ENCODE measurements at regions not wholly inside any gene's neighbourhood (a gene's known extent, or its start where the extent isn't known, plus 50 kb on each side); places are given as distances from the start of the nearest gene placed in this dataset.
"Not testable (repeated sequence)": the region's sequence is repeated elsewhere in the genome, so short reads cannot be mapped to it uniquely, and the experiment has no call there.

GRCh38 chr17:79560527-79560926 lies 50.3 kb downstream of the RBFOX3 start:
- no peak for DNase-seq (ENCODE audit: low read depth in 3 of 3)

- DNase-seq (ENCODE audit: low read depth in 3 of 3), result no peak
These were observed 51.6 kb downstream of the RBFOX3 start for GRCh38 chr17:79559111-79559887.

GRCh38 chr17:79558091-79558900 lies 52.6 kb downstream of the RBFOX3 start:
- DNase-seq (ENCODE audit: low read depth in 3 of 3), result no peak

GRCh38 chr17:79557276-79558090 lies 53.4 kb downstream of the RBFOX3 start:
- DNase-seq (ENCODE audit: low read depth in 3 of 3), result no peak

GRCh38 chr17:79556271-79556670 lies 54.6 kb downstream of the RBFOX3 start:
- no peak for DNase-seq (ENCODE audit: low read depth in 3 of 3)

- no peak for DNase-seq (ENCODE audit: low read depth in 3 of 3)
These were observed 55.3 kb downstream of the RBFOX3 start for GRCh38 chr17:79555543-79555942.

DNA sequence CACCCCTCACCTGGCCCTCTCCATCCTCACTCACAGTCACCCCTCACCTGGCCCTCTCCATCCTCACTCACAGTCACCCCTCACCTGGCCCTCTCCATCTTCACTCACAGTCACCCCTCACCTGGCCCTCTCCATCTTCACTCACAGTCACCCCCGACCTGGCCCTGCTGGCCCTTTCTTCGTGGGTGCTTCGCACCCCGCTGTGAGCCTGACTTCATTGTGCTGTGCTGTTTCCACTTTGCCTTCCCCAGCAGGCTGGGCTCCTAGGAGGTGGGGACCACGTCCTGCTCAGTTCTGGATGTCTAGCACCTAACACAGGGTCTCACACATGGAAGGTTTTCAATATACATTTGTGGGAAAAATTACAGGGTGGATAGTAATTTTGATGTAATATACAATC lies 56.5 kb downstream of the RBFOX3 start:
- not testable (repeated sequence) for DNase-seq (ENCODE audit: low read depth in 3 of 3)

DNA sequence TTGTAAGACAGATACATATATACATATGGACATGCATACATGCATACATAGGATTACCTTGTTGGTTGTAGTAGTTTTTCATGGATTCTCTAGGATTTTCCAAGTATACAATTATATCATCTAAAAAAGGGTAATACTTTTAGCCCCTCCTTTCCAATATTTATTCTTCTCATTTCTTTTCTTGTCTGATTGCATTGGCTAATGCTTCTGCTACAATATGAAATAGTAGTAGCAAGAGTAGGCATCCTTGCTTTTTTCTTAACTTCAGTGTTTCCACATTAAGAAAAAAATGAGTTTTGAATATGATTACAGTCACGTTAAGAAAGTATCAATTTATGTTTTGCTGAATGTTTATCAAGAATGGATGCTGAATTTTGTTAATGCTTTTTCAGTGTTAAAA lies 58.0 kb downstream of the RBFOX3 start:
- DNase-seq (ENCODE audit: low read depth in 3 of 3), result no peak

- no peak for DNase-seq (ENCODE audit: low read depth in 3 of 3)
These were observed 58.4 kb downstream of the RBFOX3 start for GRCh38 chr17:79552405-79552804.

- no peak for DNase-seq (ENCODE audit: low read depth in 3 of 3)
These were observed 61.5 kb downstream of the RBFOX3 start for GRCh38 chr17:79549141-79549915.

GRCh38 chr17:79548116-79548515 lies 62.7 kb downstream of the RBFOX3 start:
- DNase-seq (ENCODE audit: low read depth in 3 of 3), result no peak

GRCh38 chr17:79547586-79547985 lies 63.3 kb downstream of the RBFOX3 start:
- no peak for DNase-seq (ENCODE audit: low read depth in 3 of 3)

DNA sequence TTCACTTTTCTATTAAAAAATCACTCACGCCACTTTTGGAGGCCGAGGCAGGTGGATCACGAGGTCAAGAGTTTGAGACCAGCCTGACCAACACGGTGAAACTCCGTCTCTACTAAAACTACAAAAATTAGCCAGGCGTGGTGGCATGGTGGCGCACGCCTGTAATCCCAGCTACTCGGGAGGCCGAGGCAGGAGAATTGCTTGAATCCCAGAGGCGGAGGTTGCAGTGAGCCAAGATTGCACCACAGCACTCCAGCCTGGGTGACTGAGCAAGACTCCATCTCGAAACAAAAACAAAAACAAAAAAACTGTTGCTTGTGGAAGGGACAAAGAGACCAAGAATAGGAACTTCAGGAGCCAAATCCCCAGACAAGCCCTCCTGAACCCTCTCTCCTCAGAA lies 63.7 kb downstream of the RBFOX3 start:
- not testable (repeated sequence) for DNase-seq (ENCODE audit: low read depth in 3 of 3)

GRCh38 chr17:79546386-79546785 lies 64.5 kb downstream of the RBFOX3 start:
- no peak for DNase-seq (ENCODE audit: low read depth in 3 of 3)

GRCh38 chr17:79545251-79546005 lies 65.4 kb downstream of the RBFOX3 start:
- no peak for DNase-seq (ENCODE audit: low read depth in 3 of 3)

DNA sequence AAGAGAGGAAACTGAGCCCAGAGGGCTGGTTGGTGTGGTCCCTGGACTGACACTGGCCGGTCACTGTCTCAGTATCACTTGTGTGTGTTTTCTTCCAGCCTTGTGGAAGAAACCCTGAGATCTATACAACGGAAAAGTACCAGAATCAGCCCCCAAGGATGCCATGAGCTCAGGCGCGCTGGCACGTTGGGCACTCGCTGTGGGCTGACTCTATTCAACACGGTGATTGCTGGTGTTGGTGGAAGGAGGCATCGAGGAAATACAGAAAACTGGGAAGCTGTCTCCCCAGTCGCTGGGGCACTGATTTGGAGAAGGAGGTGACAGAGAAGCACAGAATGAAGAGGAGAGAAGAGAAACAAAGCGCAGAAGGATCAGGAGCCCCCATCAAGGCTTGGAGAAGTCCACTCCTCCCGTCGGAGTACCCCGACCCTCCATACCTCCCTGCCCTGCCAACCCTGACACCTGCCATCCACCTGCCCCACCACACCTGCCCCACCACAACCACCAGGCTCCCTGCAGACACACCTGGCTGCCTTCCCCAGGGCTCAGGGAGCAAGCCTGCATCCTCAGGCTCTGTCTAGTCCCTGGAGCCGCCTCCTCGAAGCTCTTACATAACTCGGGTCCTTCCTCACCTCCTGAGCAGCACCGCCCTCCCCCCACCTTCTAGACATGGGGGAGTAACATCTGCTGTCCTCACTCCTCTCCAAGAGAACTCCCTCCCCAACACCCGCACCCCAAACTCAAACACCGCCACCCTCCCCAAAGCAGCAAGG lies 66.5 kb downstream of the RBFOX3 start:
- no peak for DNase-seq (ENCODE audit: low read depth in 3 of 3)

DNA sequence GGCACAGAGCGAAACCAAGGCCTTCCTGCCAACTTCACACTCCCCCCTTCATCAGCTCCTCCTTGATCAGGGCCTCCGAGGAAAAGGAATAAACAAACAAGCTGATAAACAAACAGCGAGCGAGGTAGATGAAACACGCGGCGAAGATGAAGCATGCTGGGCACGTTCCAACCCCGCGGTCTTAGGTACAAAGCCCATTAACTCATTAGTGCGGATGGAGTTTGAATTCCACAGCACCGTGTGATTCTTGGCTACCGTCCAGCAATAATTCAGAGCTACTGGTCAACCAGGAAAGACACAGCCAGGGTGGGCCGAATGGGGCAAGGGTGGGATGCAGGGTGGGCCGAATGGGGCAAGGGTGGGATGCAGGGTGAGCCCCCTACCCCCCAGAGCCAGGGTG lies 67.3 kb downstream of the RBFOX3 start:
- no peak for DNase-seq (ENCODE audit: low read depth in 3 of 3)

DNA sequence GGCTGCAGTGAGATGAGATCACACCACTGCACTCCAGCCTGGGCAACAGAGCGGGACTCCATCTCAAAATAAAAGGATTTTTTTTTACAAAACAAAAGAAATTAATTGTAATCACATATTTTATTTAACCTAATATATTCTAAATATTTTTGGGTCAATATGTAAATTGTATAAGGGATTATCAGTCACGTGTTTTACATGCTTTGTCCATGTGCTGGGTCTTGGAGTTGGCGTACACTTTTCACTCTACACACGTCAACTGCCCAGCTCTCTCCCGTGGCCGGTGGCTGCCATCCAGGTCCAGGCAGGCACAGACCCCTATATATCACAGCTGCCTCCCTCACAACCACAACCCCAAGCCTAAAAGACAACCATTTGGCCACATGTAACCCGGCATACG lies 68.1 kb downstream of the RBFOX3 start:
- no peak for DNase-seq (ENCODE audit: low read depth in 3 of 3)

- no peak for DNase-seq (ENCODE audit: low read depth in 3 of 3)
These were observed 69.6 kb downstream of the RBFOX3 start for GRCh38 chr17:79541056-79541850.
